ENCODE measurements at regions not wholly inside any gene's neighbourhood (a gene's known extent, or its start where the extent isn't known, plus 50 kb on each side); places are given as distances from the start of the nearest gene placed in this dataset.

GRCh38 chr4:125022855-125023501 is 291.8 kb upstream of the FAT4 start:
- 63 to 74% methylated on average over 6 of the region's 6 CpGs for WGBS, 2 donors
- ATAC-seq (ENCODE audit: insufficient read depth, low FRiP score), result peak; percentile 70

GRCh38 chr4:125021189-125021588 is 293.6 kb upstream of the FAT4 start:
- H3K4me1 ChIP-seq (ENCODE audit: control insufficient read depth in 5 of 5, insufficient read depth in 5 of 5, low read length in 5 of 5), result peaks cover 0 to 5% (median 0%) of the 10 kb centered on the region in 5 donors
- TF ChIP-seq CTCF (IDR thresholded peaks at IDR 0.05; ENCODE audit: control extremely low read depth, extremely low read depth), result no peak
- no peaks in the 10 kb centered on the region for H3K27me3 ChIP-seq (ENCODE audit: control insufficient read depth in 3 of 3, insufficient read depth in 3 of 3, low read length in 2 of 3)
- ATAC-seq (ENCODE audit: insufficient read depth, low FRiP score), result no peak
- 28 to 40% methylated on average over 1 of the region's 1 CpG for WGBS, 2 donors
- no peak overlapping the region for H3K27ac ChIP-seq (ENCODE audit: low read depth in 1 of 2, low read length in 1 of 2)
- H3K36me3 ChIP-seq (ENCODE audit: control insufficient read depth in 4 of 4, insufficient read depth in 4 of 4, low read length in 4 of 4), result no peaks in the 10 kb centered on the region
- H3K9ac ChIP-seq (ENCODE audit: insufficient read depth in 1 of 2, low read length in 2 of 2), result no peak overlapping the region
- DNase-seq, result no peak
- peaks cover 0 to 3% (median 0%) of the 10 kb centered on the region in 4 donors for H3K9me3 ChIP-seq (ENCODE audit: control insufficient read depth in 4 of 4, insufficient read depth in 3 of 4, low read length in 3 of 4)
- H3K4me3 ChIP-seq, result no peak overlapping the region

More at GRCh38 chr4:125022855-125023501, 291.8 kb upstream of the FAT4 start:
- Histone ChIP-seq H3K4me1 (ENCODE audit: control insufficient read depth in 5 of 5, insufficient read depth in 5 of 5, low read length in 5 of 5) (peaks cover 0 to 4% (median 0%) of the 10 kb centered on the region in 5 donors), H3K36me3 (ENCODE audit: control insufficient read depth in 4 of 4, insufficient read depth in 4 of 4, low read length in 4 of 4) (no peaks in the 10 kb centered on the region), H3K9me3 (ENCODE audit: control insufficient read depth in 4 of 4, insufficient read depth in 3 of 4, low read length in 3 of 4) (peaks cover 0 to 1% (median 0%) of the 10 kb centered on the region in 4 donors), H3K27me3 (ENCODE audit: control insufficient read depth in 3 of 3, insufficient read depth in 3 of 3, low read length in 2 of 3) (no peaks in the 10 kb centered on the region), H3K9ac (ENCODE audit: insufficient read depth in 1 of 2, low read length in 2 of 2) (no peak overlapping the region), H3K27ac (ENCODE audit: low read depth in 1 of 2, low read length in 1 of 2) (no peak overlapping the region), H3K4me3 (no peak overlapping the region)
- TF ChIP-seq CTCF (IDR thresholded peaks at IDR 0.05; ENCODE audit: control extremely low read depth, extremely low read depth), result no peak
- DNase-seq, result no peak

GRCh38 chr4:125020089-125021034 is 294.4 kb upstream of the FAT4 start:
- no peak for TF ChIP-seq CTCF (IDR thresholded peaks at IDR 0.05; ENCODE audit: control extremely low read depth, extremely low read depth)
- peaks cover 0 to 5% (median 0%) of the 10 kb centered on the region in 5 donors for H3K4me1 ChIP-seq (ENCODE audit: control insufficient read depth in 5 of 5, insufficient read depth in 5 of 5, low read length in 5 of 5)
- H3K9ac ChIP-seq (ENCODE audit: insufficient read depth in 1 of 2, low read length in 2 of 2), result no peak overlapping the region
- 65 to 66% methylated on average over 2 of the region's 2 CpGs for WGBS, 2 donors
- H3K36me3 ChIP-seq (ENCODE audit: control insufficient read depth in 4 of 4, insufficient read depth in 4 of 4, low read length in 4 of 4), result no peaks in the 10 kb centered on the region
- H3K27ac ChIP-seq (ENCODE audit: low read depth in 1 of 2, low read length in 1 of 2), result no peak overlapping the region
- ATAC-seq (ENCODE audit: insufficient read depth, low FRiP score), result no peak
- H3K27me3 ChIP-seq (ENCODE audit: control insufficient read depth in 3 of 3, insufficient read depth in 3 of 3, low read length in 2 of 3), result no peaks in the 10 kb centered on the region
- H3K9me3 ChIP-seq (ENCODE audit: control insufficient read depth in 4 of 4, insufficient read depth in 3 of 4, low read length in 3 of 4), result peaks cover 0 to 3% (median 0%) of the 10 kb centered on the region in 4 donors
- H3K4me3 ChIP-seq, result no peak overlapping the region
- no peak for DNase-seq

Measured in lung (tissue), 11 donors.